22Rv1 (cell line): ENCODE measurements at regions not wholly inside any gene's neighbourhood (a gene's known extent, or its start where the extent isn't known, plus 50 kb on each side); places are given as distances from the start of the nearest gene placed in this dataset.

ENCODE experiments used
- CTCF ChIP-seq: fragments of 450-650 bp; IDR thresholded peaks from 2 replicates; pipeline ENCODE4 v1.5.1; 2017; ENCODE audit warnings: mild to moderate bottlenecking
- ZFX ChIP-seq: fragments of 450-650 bp; IDR thresholded peaks from 2 replicates; pipeline ENCODE4 v1.6.1; 2017; ENCODE audit warnings: antibody characterized with exemption, borderline replicate concordance

GRCh38 chr1:29504196-29504595, 267.9 kb downstream of the PTPRU start:
- TF ChIP-seq CTCF (no peak), ZFX (no peak)
